H9 (cell line): ENCODE measurements at regions not wholly inside any gene's neighbourhood (a gene's known extent, or its start where the extent isn't known, plus 50 kb on each side); places are given as distances from the start of the nearest gene placed in this dataset.

Source experiments
- DNase-seq: peaks from one replicate; pipeline ENCODE4 v3.0.0-alpha.2; 2017
- H2AFZ ChIP-seq: one replicate; pipeline ENCODE4 v1.6.1; 2013; ENCODE audit warnings: mild to moderate bottlenecking, low read length, control low read depth, moderate library complexity
- H2AK5ac ChIP-seq: 2 replicates; pipeline ENCODE4 v1.6.1; 2013; ENCODE audit warnings: low read length, control low read depth, mixed read lengths; ENCODE audit not compliant: insufficient read length
- H2BK120ac ChIP-seq: one replicate; pipeline ENCODE4 v1.6.1; 2013; ENCODE audit warnings: low read depth, mild to moderate bottlenecking, low read length, control low read depth, inconsistent platforms; ENCODE audit not compliant: poor library complexity, severe bottlenecking
- H2BK12ac ChIP-seq: 2 replicates; pipeline ENCODE4 v1.6.1; 2013; ENCODE audit warnings: low read length, control low read depth, mixed read lengths, low read depth; ENCODE audit not compliant: insufficient read length
- H2BK15ac ChIP-seq: 2 replicates; pipeline ENCODE4 v1.6.1; 2013; ENCODE audit warnings: low read depth, low read length, control low read depth
- H2BK20ac ChIP-seq: one replicate; pipeline ENCODE4 v1.6.1; 2013; ENCODE audit warnings: low read depth, mild to moderate bottlenecking, low read length, control low read depth, inconsistent platforms; ENCODE audit not compliant: poor library complexity, severe bottlenecking
- H2BK5ac ChIP-seq: 2 replicates; pipeline ENCODE4 v1.6.1; 2013; ENCODE audit warnings: low read length, control low read depth, mixed read lengths; ENCODE audit not compliant: insufficient read length
- H3K14ac ChIP-seq: 2 replicates; pipeline ENCODE4 v1.6.1; 2013; ENCODE audit warnings: low read length, control low read depth; ENCODE audit not compliant: insufficient read depth
- H3K18ac ChIP-seq: 2 replicates; pipeline ENCODE4 v1.6.1; 2013; ENCODE audit warnings: low read depth, mild to moderate bottlenecking, mixed read lengths, low read length, control low read depth; ENCODE audit not compliant: insufficient read length
- H3K23ac ChIP-seq: 2 replicates; pipeline ENCODE4 v1.6.1; 2013; ENCODE audit warnings: low read length, control low read depth, mixed read lengths, low read depth; ENCODE audit not compliant: insufficient read length
- H3K23me2 ChIP-seq: 2 replicates; pipeline ENCODE4 v1.6.1; 2013; ENCODE audit warnings: low read depth, mild to moderate bottlenecking, mixed read lengths, low read length, control low read depth; ENCODE audit not compliant: insufficient read length, poor library complexity, severe bottlenecking
- H3K27ac ChIP-seq: 2 replicates; pipeline ENCODE4 v1.5.1; 2013; ENCODE audit warnings: low read length, control low read depth, mixed read lengths, low read depth; ENCODE audit not compliant: insufficient read length
- H3K27me3 ChIP-seq: 2 replicates; pipeline ENCODE4 v1.6.1; 2013; ENCODE audit warnings: low read length, control low read depth, inconsistent platforms; ENCODE audit not compliant: insufficient read depth
- H3K4ac ChIP-seq: 2 replicates; pipeline ENCODE4 v1.6.1; 2013; ENCODE audit warnings: low read depth, mild to moderate bottlenecking, control low read depth, inconsistent platforms, low read length, moderate library complexity
- H3K4me1 ChIP-seq: 2 replicates; pipeline ENCODE4 v1.6.1; 2013; ENCODE audit warnings: low read length, control low read depth, inconsistent platforms; ENCODE audit not compliant: insufficient read depth
- H3K4me2 ChIP-seq: 2 replicates; pipeline ENCODE4 v1.6.1; 2013; ENCODE audit warnings: low read length, control low read depth, mixed read lengths; ENCODE audit not compliant: insufficient read length, insufficient read depth
- H3K56ac ChIP-seq: 2 replicates; pipeline ENCODE4 v1.6.1; 2013; ENCODE audit warnings: low read depth, mild to moderate bottlenecking, mixed read lengths, low read length, control low read depth; ENCODE audit not compliant: insufficient read length
- H3K79me1 ChIP-seq: 2 replicates; pipeline ENCODE4 v1.6.1; 2013; ENCODE audit warnings: low read depth, mild to moderate bottlenecking, moderate library complexity, low read length, control low read depth, inconsistent platforms; ENCODE audit not compliant: insufficient read depth, poor library complexity, severe bottlenecking
- H3K79me2 ChIP-seq: 2 replicates; pipeline ENCODE4 v1.6.1; 2013; ENCODE audit warnings: low read length, control low read depth, inconsistent platforms; ENCODE audit not compliant: insufficient read depth
- H3K9ac ChIP-seq: 2 replicates; pipeline ENCODE4 v1.6.1; 2013; ENCODE audit warnings: low read length, control low read depth, mixed read lengths; ENCODE audit not compliant: insufficient read length; ENCODE audit errors: extremely low read depth
- H3K9me3 ChIP-seq: one replicate; pipeline ENCODE4 v1.6.1; 2013; ENCODE audit warnings: low read depth, low read length, inconsistent platforms; ENCODE audit not compliant: control insufficient read depth
- H3T11ph ChIP-seq: one replicate; pipeline ENCODE4 v1.6.1; 2013; ENCODE audit warnings: mild to moderate bottlenecking, low read length, control low read depth, inconsistent platforms
- H4K20me1 ChIP-seq: one replicate; pipeline ENCODE4 v1.6.1; 2013; ENCODE audit not compliant: control insufficient read depth, insufficient read length, insufficient read depth
- H4K5ac ChIP-seq: 2 replicates; pipeline ENCODE4 v1.6.1; 2013; ENCODE audit warnings: low read depth, mild to moderate bottlenecking, mixed read lengths, low read length, control low read depth; ENCODE audit not compliant: insufficient read length
- H4K8ac ChIP-seq: replicated peaks from 2 replicates; pipeline ENCODE4 v1.6.1; 2013; ENCODE audit warnings: low read length, control low read depth, mixed read lengths, low read depth; ENCODE audit not compliant: insufficient read length
- H4K91ac ChIP-seq: 2 replicates; pipeline ENCODE4 v1.6.1; 2013; ENCODE audit warnings: low read depth, mild to moderate bottlenecking, moderate library complexity, mixed read lengths, low read length, control low read depth; ENCODE audit not compliant: insufficient read length
- H3K27ac Mint-ChIP-seq, 3 experiments: 2 replicates in 2 of 3; 3 replicates in 1 of 3; pipeline ENCODE4 v1.8.0; 2020 to 2021; ENCODE audit warnings: mixed read lengths in 3 of 3, mild to moderate bottlenecking in 1 of 3, moderate library complexity in 1 of 3
- H3K27me3 Mint-ChIP-seq: 2 replicates; pipeline ENCODE4 v1.8.0; 2021; ENCODE audit warnings: low read depth, mild to moderate bottlenecking, moderate library complexity, mixed read lengths
- H3K36me3 Mint-ChIP-seq, 3 experiments: 2 replicates in 2 of 3; 3 replicates in 1 of 3; pipeline ENCODE4 v1.8.0; 2020 to 2021; ENCODE audit warnings: low read depth in 3 of 3, mixed read lengths in 3 of 3; ENCODE audit not compliant: insufficient read depth in 1 of 3
- H3K4me1 Mint-ChIP-seq, 2 experiments: 2 replicates each; pipeline ENCODE4 v1.8.0; 2020; ENCODE audit warnings: mixed read lengths in 2 of 2
- H3K4me3 Mint-ChIP-seq, 2 experiments: 2 replicates in 1 of 2; 3 replicates in 1 of 2; pipeline ENCODE4 v1.8.0; 2020 to 2021; ENCODE audit warnings: mild to moderate bottlenecking in 2 of 2, mixed read lengths in 2 of 2, moderate library complexity in 1 of 2
- H3K9me3 Mint-ChIP-seq, 2 experiments: 2 replicates in 1 of 2; 3 replicates in 1 of 2; pipeline ENCODE4 v1.8.0; 2020; ENCODE audit warnings: mild to moderate bottlenecking in 2 of 2, mixed read lengths in 2 of 2, moderate library complexity in 1 of 2
- WGBS: extraction: QIAGEN DNeasy Blood & Tissue Kit; methylation state at CpG from one replicate; pipeline ENCODE4 v1.1.7; 2013; ENCODE audit warnings: missing lambda C conversion rate, low lambda C conversion rate, mixed read lengths; ENCODE audit not compliant: insufficient read length; ENCODE audit errors: extremely low coverage; 5-methylcytosine and 5-hydroxymethylcytosine counted together
- TF ChIP-seq, protein P1 (sequence below): fragments of 200-600 bp; sonication (generic); conservative IDR thresholded peaks from 3 replicates; pipeline ENCODE4 v1.8.0; 2021; ENCODE audit warnings: antibody characterized with exemption, mild to moderate bottlenecking

DNA sequence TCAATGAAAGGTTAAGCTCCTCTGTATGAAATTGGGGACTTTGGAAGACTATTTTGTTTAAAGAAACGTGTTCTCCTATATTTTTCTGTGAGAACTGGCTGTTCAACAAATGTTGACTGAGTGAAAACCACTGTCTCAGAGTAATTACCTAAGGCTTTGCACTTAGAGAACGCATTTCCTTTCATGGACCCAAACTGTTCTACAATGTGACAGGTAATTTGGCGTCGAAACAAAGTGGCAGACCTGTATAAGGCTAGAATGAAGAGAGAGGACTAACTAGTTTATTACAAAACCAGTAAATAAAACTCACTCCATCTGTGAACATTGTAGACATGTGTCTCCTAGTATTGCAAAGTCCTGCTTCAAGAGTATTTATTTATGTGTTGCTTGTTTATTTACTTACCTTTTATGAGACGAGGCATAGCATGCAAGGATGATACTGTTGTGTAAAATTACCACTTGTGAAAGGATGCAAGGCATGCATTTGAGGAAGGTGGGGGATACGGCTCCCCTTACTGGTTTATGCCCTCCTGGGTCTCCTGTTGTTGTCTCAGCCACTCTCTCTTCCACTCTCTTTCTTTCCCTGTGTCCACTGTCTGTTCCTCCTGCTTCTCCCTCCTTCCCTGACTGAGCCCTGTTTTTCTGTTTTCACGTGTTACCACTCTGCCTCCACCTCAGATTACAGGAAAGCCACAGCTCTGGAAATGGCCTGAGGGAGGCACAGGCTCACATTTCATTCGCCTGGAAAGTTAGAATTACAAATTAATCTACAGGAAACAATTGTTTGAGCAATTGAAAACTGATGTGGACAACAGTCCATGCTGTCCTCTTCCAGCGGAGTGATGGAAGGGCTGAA, 444.0 kb upstream of the ZNF608 start:
- TF ChIP-seq, protein P1, sequence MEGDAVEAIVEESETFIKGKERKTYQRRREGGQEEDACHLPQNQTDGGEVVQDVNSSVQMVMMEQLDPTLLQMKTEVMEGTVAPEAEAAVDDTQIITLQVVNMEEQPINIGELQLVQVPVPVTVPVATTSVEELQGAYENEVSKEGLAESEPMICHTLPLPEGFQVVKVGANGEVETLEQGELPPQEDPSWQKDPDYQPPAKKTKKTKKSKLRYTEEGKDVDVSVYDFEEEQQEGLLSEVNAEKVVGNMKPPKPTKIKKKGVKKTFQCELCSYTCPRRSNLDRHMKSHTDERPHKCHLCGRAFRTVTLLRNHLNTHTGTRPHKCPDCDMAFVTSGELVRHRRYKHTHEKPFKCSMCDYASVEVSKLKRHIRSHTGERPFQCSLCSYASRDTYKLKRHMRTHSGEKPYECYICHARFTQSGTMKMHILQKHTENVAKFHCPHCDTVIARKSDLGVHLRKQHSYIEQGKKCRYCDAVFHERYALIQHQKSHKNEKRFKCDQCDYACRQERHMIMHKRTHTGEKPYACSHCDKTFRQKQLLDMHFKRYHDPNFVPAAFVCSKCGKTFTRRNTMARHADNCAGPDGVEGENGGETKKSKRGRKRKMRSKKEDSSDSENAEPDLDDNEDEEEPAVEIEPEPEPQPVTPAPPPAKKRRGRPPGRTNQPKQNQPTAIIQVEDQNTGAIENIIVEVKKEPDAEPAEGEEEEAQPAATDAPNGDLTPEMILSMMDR, result no peak
- H3K14ac ChIP-seq, result no peak overlapping the region; the same call in 1 of the 2 replicates
- Mint-ChIP-seq H3K4me1 (peaks cover 30 to 34% of the 10 kb centered on the region in 2 experiments), H3K36me3 (no peaks in the 10 kb centered on the region), H3K27ac (peak overlapping the region; percentile 3 to 29 (median 3); a peak in 6 of 7 replicates), H3K4me3 (peak overlapping the region in 1 of 2 experiments; percentile 1; a peak in 1 of 5 replicates), H3K27me3 (no peaks in the 10 kb centered on the region), H3K9me3 (no peaks in the 10 kb centered on the region)
- H3K18ac ChIP-seq, result no peak overlapping the region
- no peaks in the 10 kb centered on the region for H3K27me3 ChIP-seq
- H2AFZ ChIP-seq, result peak overlapping the region; percentile 11
- H3K9ac ChIP-seq, result no peak overlapping the region
- H3K4ac ChIP-seq, result no peak overlapping the region
- no peak overlapping the region for H4K5ac ChIP-seq
- H3K79me1 ChIP-seq, result no peaks in the 10 kb centered on the region
- H3K56ac ChIP-seq, result no peak overlapping the region
- no peaks in the 10 kb centered on the region for H3K23me2 ChIP-seq
- no peak overlapping the region for H2BK20ac ChIP-seq
- no peak overlapping the region for H3K23ac ChIP-seq
- H3K9me3 ChIP-seq, result no peaks in the 10 kb centered on the region
- H3K27ac ChIP-seq, result no peak overlapping the region
- no CpG with 5 or more reads among the region's 9 CpGs for WGBS
- no peak overlapping the region for H4K91ac ChIP-seq
- peaks cover 4% of the 10 kb centered on the region; the same call in 1 of the 2 replicates for H3K4me1 ChIP-seq
- H2BK120ac ChIP-seq, result no peak overlapping the region
- H2BK15ac ChIP-seq, result no peak overlapping the region
- no peaks in the 10 kb centered on the region for H4K20me1 ChIP-seq
- no peaks in the 10 kb centered on the region for H3K79me2 ChIP-seq
- H4K8ac ChIP-seq, result no peak overlapping the region
- H3K4me2 ChIP-seq, result no peak overlapping the region
- DNase-seq, result no peak
- no peak overlapping the region for H2AK5ac ChIP-seq
- H2BK12ac ChIP-seq, result no peak overlapping the region
- H3T11ph ChIP-seq, result no peak overlapping the region
- H2BK5ac ChIP-seq, result no peak overlapping the region
